GM23248 (cell line): ENCODE measurements at regions not wholly inside any gene's neighbourhood (a gene's known extent, or its start where the extent isn't known, plus 50 kb on each side); places are given as distances from the start of the nearest gene placed in this dataset.

ENCODE experiments used
- EZH2 ChIP-seq: fragments of 200-600 bp; sonication (generic); IDR thresholded peaks from 2 replicates; pipeline ENCODE4 v1.6.1; 2018; ENCODE audit warnings: antibody characterized with exemption, mild to moderate bottlenecking; ENCODE audit not compliant: insufficient read depth, poor library complexity, severe bottlenecking
- EZH2phosphoT487 ChIP-seq: fragments of 200-600 bp; sonication (generic); IDR thresholded peaks from 2 replicates; pipeline ENCODE4 v1.6.1; 2018; ENCODE audit warnings: antibody characterized with exemption, moderate library complexity, mild to moderate bottlenecking, low read depth; ENCODE audit not compliant: insufficient read depth

DNA sequence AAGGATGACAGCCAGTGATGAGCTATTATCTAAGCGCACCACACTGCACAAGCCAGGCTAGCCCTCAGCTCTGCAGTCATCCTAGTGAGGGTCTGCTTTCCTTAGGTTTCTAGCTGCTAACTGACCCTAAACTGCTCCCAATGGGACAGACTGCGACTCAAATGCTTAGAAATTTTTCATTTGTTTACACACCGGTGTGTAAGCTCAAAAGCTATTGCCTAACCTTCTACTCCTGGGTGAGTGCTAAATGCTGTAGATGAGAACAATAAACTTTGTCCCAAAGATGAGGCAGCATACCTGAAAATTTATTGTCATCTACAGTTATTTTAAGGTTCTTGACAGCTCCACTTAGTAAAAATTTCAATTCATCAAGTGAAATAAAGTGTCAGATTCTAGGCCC is 311.4 kb downstream of the TMEM167A start:
- no peak for TF ChIP-seq EZH2phosphoT487
- no peak for TF ChIP-seq EZH2
